GM12891 (cell line): ENCODE measurements at regions not wholly inside any gene's neighbourhood (a gene's known extent, or its start where the extent isn't known, plus 50 kb on each side); places are given as distances from the start of the nearest gene placed in this dataset.

Experiments
- DNase-seq: peaks from one replicate; pipeline ENCODE4 v3.0.0; 2011; ENCODE audit warnings: low spot score; ENCODE audit not compliant: insufficient read length
- FAIRE-seq: peaks from 2 replicates; lab custom pipeline; 2011; peaks lifted over from hg19 to GRCh38; lab: Jason Lieb, UNC
- PAX5 ChIP-seq: IDR thresholded peaks from 2 replicates; pipeline ENCODE4 v1.6.1; 2011; ENCODE audit warnings: low read length, moderate library complexity, mild to moderate bottlenecking; ENCODE audit not compliant: insufficient read depth, severe bottlenecking
- POLR2A ChIP-seq: IDR thresholded peaks from 2 replicates; pipeline ENCODE4 v1.6.1; 2011; ENCODE audit warnings: low read depth, low read length, control low read depth
- POLR2AphosphoS5 ChIP-seq: IDR thresholded peaks from 2 replicates; pipeline ENCODE4 v1.6.1; 2011; ENCODE audit warnings: low read depth, low read length, control low read depth
- POU2F2 ChIP-seq: IDR thresholded peaks from 2 replicates; pipeline ENCODE4 v1.6.1; 2011; ENCODE audit warnings: low read depth, mild to moderate bottlenecking, control low read depth, low read length, moderate library complexity
- SPI1 ChIP-seq: IDR thresholded peaks from 2 replicates; pipeline ENCODE4 v1.6.1; 2011; ENCODE audit warnings: low read depth, low read length, control low read depth
- TAF1 ChIP-seq: IDR thresholded peaks from 2 replicates; pipeline ENCODE4 v1.6.1; 2011; ENCODE audit warnings: low read depth, low read length, control low read depth

DNA sequence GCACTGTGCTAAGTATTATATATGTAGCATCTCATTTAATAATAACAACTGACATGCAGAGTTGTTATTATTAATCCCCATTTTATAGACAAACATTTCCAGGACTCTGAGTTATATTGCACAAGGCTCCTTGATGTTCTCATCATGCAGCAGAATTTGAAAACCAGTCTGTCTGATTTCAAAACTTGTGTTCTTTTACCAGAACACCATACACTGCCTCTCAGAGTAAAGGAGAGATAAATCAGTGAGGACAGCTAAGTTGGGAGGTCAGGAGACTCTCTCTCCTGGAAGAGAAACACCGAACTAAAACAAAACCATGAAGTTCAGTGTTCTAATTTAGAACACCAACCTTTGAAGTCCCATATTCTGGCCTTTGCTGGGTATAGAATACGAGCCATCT lies 92.7 kb upstream of the TNC start:
- FAIRE-seq (no peak), DNase-seq (no peak)
- TF ChIP-seq POLR2A, result no peak
- no peak for TF ChIP-seq PAX5
- TF ChIP-seq POU2F2, result no peak
- no peak for TF ChIP-seq TAF1
- TF ChIP-seq SPI1, result no peak
- no peak for TF ChIP-seq POLR2AphosphoS5

DNA sequence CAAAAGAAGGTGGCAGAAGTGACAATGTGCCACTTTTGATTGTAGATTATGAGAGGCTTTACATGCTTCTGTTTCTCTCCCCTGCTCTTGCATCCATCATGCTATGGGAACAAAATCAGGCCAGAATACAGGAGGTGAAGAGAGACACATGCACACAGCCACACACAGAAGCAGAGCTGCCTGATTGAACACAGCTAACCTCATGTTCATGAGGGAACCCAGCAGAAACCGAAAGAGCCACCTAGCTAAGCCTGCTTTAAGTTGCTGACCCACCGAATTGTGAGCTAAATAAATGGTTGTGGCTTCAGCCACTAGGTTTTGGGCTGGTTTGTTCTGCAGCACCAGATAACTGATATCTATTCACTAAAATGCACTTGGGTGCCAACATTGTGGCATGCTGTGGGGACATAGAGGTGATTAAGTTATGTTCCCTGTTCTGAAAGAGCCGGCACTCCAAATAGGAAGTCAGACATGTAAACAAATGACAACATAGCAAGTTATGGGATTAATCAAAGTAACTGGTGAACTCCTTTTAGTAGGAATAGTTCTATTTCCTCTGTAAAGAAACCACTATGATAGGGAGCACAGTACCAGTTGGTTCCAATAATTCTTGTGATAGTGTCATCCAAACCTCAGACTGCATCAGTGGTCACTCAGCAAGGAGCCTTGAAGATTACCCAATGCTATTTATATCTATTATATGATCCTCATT lies 93.6 kb upstream of the TNC start:
- FAIRE-seq (peak; percentile 97), DNase-seq (no peak)
- TF ChIP-seq TAF1 (peak; percentile 69; the same call in 1 of the 2 replicates), POU2F2 (0 out of 2 replicates have a peak, but pooled peaks have one; percentile 9), SPI1 (no peak), POLR2AphosphoS5 (0 out of 2 replicates have a peak, but pooled peaks have one; percentile 40), POLR2A (0 out of 2 replicates have a peak, but pooled peaks have one; percentile 43), PAX5 (no peak)

GRCh38 chr9:115212125-115212605 lies 94.2 kb upstream of the TNC start:
- FAIRE-seq (no peak), DNase-seq (no peak)
- TF ChIP-seq SPI1, result no peak
- TF ChIP-seq PAX5, result no peak
- TF ChIP-seq POLR2AphosphoS5, result no peak
- TF ChIP-seq TAF1, result no peak
- no peak for TF ChIP-seq POLR2A
- no peak for TF ChIP-seq POU2F2

GRCh38 chr9:115212832-115213231 lies 94.9 kb upstream of the TNC start:
- TF ChIP-seq POU2F2 (no peak), POLR2AphosphoS5 (no peak), SPI1 (peak; percentile 97), TAF1 (no peak), PAX5 (no peak)
- FAIRE-seq, result no peak
- DNase-seq, result no peak

GRCh38 chr9:115213818-115214334 lies 95.9 kb upstream of the TNC start:
- DNase-seq (no peak), FAIRE-seq (no peak)
- no peak for TF ChIP-seq SPI1
- no peak for TF ChIP-seq POLR2AphosphoS5
- TF ChIP-seq POLR2A, result no peak
- TF ChIP-seq POU2F2, result no peak
- TF ChIP-seq TAF1, result no peak
- TF ChIP-seq PAX5, result no peak

- no peak for TF ChIP-seq POLR2A
- no peak for TF ChIP-seq PAX5
- peak; percentile 44; the same call in 1 of the 2 replicates for TF ChIP-seq SPI1
- TF ChIP-seq TAF1, result no peak
- no peak for TF ChIP-seq POLR2AphosphoS5
- TF ChIP-seq POU2F2, result no peak
- DNase-seq (no peak), FAIRE-seq (no peak)
Observed at GRCh38 chr9:115216873-115217272, 98.9 kb upstream of the TNC start.

- FAIRE-seq (no peak), DNase-seq (no peak)
- TF ChIP-seq POLR2AphosphoS5 (no peak), POLR2A (no peak), SPI1 (no peak), POU2F2 (no peak)
Observed at GRCh38 chr9:115220319-115221005, 102.5 kb upstream of the TNC start.

- TF ChIP-seq POU2F2 (no peak), PAX5 (no peak), TAF1 (no peak), SPI1 (no peak), POLR2AphosphoS5 (no peak), POLR2A (no peak)
- FAIRE-seq (no peak), DNase-seq (no peak)
Observed at GRCh38 chr9:115223471-115223870, 105.5 kb upstream of the TNC start.

DNA sequence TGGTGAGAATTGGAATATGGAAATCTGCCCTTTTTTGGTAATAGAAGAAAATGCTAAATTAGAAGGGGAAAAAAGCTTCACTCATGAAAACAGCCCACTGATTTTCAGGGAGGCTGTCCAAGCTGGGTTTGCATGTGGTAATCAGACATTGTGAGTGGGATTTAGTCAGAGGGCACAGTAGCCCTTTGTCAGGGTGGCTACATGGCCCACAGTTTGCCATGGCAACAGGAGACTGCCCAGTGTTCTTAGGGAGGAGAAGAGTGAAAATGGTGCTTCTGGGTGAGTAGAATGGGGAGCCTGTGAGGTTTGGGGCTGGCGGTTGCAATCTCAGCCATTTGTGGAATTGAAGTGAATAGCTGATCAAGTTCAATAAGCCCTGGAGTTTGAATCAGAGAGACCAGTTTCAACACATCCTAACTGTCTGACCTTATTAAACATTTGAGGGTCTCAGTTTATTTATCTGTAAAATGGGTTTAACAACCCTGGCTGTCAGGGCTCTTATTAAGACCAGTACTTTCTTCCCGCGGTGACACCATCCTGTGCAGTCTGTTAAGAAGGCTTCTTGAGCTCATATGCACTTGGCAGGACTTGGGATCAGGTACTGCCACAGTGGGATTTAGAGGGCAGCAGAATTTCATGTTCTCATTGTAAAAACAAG lies 107.6 kb upstream of the TNC start:
- DNase-seq, result no peak
- no peak for FAIRE-seq
- no peak for TF ChIP-seq SPI1
- no peak for TF ChIP-seq POU2F2
- TF ChIP-seq TAF1, result no peak
- no peak for TF ChIP-seq POLR2A
- no peak for TF ChIP-seq POLR2AphosphoS5
- no peak for TF ChIP-seq PAX5
